H9 (cell line): ENCODE measurements at regions not wholly inside any gene's neighbourhood (a gene's known extent, or its start where the extent isn't known, plus 50 kb on each side); places are given as distances from the start of the nearest gene placed in this dataset.

Experiments
- DNase-seq: peaks from one replicate; pipeline ENCODE4 v3.0.0-alpha.2; 2017
- H2AFZ ChIP-seq: one replicate; pipeline ENCODE4 v1.6.1; 2013; ENCODE audit warnings: mild to moderate bottlenecking, low read length, control low read depth, moderate library complexity
- H2AK5ac ChIP-seq: 2 replicates; pipeline ENCODE4 v1.6.1; 2013; ENCODE audit warnings: low read length, control low read depth, mixed read lengths; ENCODE audit not compliant: insufficient read length
- H2BK120ac ChIP-seq: one replicate; pipeline ENCODE4 v1.6.1; 2013; ENCODE audit warnings: low read depth, mild to moderate bottlenecking, low read length, control low read depth, inconsistent platforms; ENCODE audit not compliant: poor library complexity, severe bottlenecking
- H2BK12ac ChIP-seq: 2 replicates; pipeline ENCODE4 v1.6.1; 2013; ENCODE audit warnings: low read length, control low read depth, mixed read lengths, low read depth; ENCODE audit not compliant: insufficient read length
- H2BK15ac ChIP-seq: 2 replicates; pipeline ENCODE4 v1.6.1; 2013; ENCODE audit warnings: low read depth, low read length, control low read depth
- H2BK20ac ChIP-seq: one replicate; pipeline ENCODE4 v1.6.1; 2013; ENCODE audit warnings: low read depth, mild to moderate bottlenecking, low read length, control low read depth, inconsistent platforms; ENCODE audit not compliant: poor library complexity, severe bottlenecking
- H2BK5ac ChIP-seq: 2 replicates; pipeline ENCODE4 v1.6.1; 2013; ENCODE audit warnings: low read length, control low read depth, mixed read lengths; ENCODE audit not compliant: insufficient read length
- H3K14ac ChIP-seq: 2 replicates; pipeline ENCODE4 v1.6.1; 2013; ENCODE audit warnings: low read length, control low read depth; ENCODE audit not compliant: insufficient read depth
- H3K18ac ChIP-seq: 2 replicates; pipeline ENCODE4 v1.6.1; 2013; ENCODE audit warnings: low read depth, mild to moderate bottlenecking, mixed read lengths, low read length, control low read depth; ENCODE audit not compliant: insufficient read length
- H3K23ac ChIP-seq: 2 replicates; pipeline ENCODE4 v1.6.1; 2013; ENCODE audit warnings: low read length, control low read depth, mixed read lengths, low read depth; ENCODE audit not compliant: insufficient read length
- H3K23me2 ChIP-seq: 2 replicates; pipeline ENCODE4 v1.6.1; 2013; ENCODE audit warnings: low read depth, mild to moderate bottlenecking, mixed read lengths, low read length, control low read depth; ENCODE audit not compliant: insufficient read length, poor library complexity, severe bottlenecking
- H3K27ac ChIP-seq: 2 replicates; pipeline ENCODE4 v1.5.1; 2013; ENCODE audit warnings: low read length, control low read depth, mixed read lengths, low read depth; ENCODE audit not compliant: insufficient read length
- H3K27me3 ChIP-seq: 2 replicates; pipeline ENCODE4 v1.6.1; 2013; ENCODE audit warnings: low read length, control low read depth, inconsistent platforms; ENCODE audit not compliant: insufficient read depth
- H3K4ac ChIP-seq: 2 replicates; pipeline ENCODE4 v1.6.1; 2013; ENCODE audit warnings: low read depth, mild to moderate bottlenecking, control low read depth, inconsistent platforms, low read length, moderate library complexity
- H3K4me1 ChIP-seq: 2 replicates; pipeline ENCODE4 v1.6.1; 2013; ENCODE audit warnings: low read length, control low read depth, inconsistent platforms; ENCODE audit not compliant: insufficient read depth
- H3K4me2 ChIP-seq: 2 replicates; pipeline ENCODE4 v1.6.1; 2013; ENCODE audit warnings: low read length, control low read depth, mixed read lengths; ENCODE audit not compliant: insufficient read length, insufficient read depth
- H3K56ac ChIP-seq: 2 replicates; pipeline ENCODE4 v1.6.1; 2013; ENCODE audit warnings: low read depth, mild to moderate bottlenecking, mixed read lengths, low read length, control low read depth; ENCODE audit not compliant: insufficient read length
- H3K79me1 ChIP-seq: 2 replicates; pipeline ENCODE4 v1.6.1; 2013; ENCODE audit warnings: low read depth, mild to moderate bottlenecking, moderate library complexity, low read length, control low read depth, inconsistent platforms; ENCODE audit not compliant: insufficient read depth, poor library complexity, severe bottlenecking
- H3K79me2 ChIP-seq: 2 replicates; pipeline ENCODE4 v1.6.1; 2013; ENCODE audit warnings: low read length, control low read depth, inconsistent platforms; ENCODE audit not compliant: insufficient read depth
- H3K9ac ChIP-seq: 2 replicates; pipeline ENCODE4 v1.6.1; 2013; ENCODE audit warnings: low read length, control low read depth, mixed read lengths; ENCODE audit not compliant: insufficient read length; ENCODE audit errors: extremely low read depth
- H3K9me3 ChIP-seq: one replicate; pipeline ENCODE4 v1.6.1; 2013; ENCODE audit warnings: low read depth, low read length, inconsistent platforms; ENCODE audit not compliant: control insufficient read depth
- H3T11ph ChIP-seq: one replicate; pipeline ENCODE4 v1.6.1; 2013; ENCODE audit warnings: mild to moderate bottlenecking, low read length, control low read depth, inconsistent platforms
- H4K20me1 ChIP-seq: one replicate; pipeline ENCODE4 v1.6.1; 2013; ENCODE audit not compliant: control insufficient read depth, insufficient read length, insufficient read depth
- H4K5ac ChIP-seq: 2 replicates; pipeline ENCODE4 v1.6.1; 2013; ENCODE audit warnings: low read depth, mild to moderate bottlenecking, mixed read lengths, low read length, control low read depth; ENCODE audit not compliant: insufficient read length
- H4K8ac ChIP-seq: replicated peaks from 2 replicates; pipeline ENCODE4 v1.6.1; 2013; ENCODE audit warnings: low read length, control low read depth, mixed read lengths, low read depth; ENCODE audit not compliant: insufficient read length
- H4K91ac ChIP-seq: 2 replicates; pipeline ENCODE4 v1.6.1; 2013; ENCODE audit warnings: low read depth, mild to moderate bottlenecking, moderate library complexity, mixed read lengths, low read length, control low read depth; ENCODE audit not compliant: insufficient read length
- H3K27ac Mint-ChIP-seq, 3 experiments: 2 replicates in 2 of 3; 3 replicates in 1 of 3; pipeline ENCODE4 v1.8.0; 2020 to 2021; ENCODE audit warnings: mixed read lengths in 3 of 3, mild to moderate bottlenecking in 1 of 3, moderate library complexity in 1 of 3
- H3K27me3 Mint-ChIP-seq: 2 replicates; pipeline ENCODE4 v1.8.0; 2021; ENCODE audit warnings: low read depth, mild to moderate bottlenecking, moderate library complexity, mixed read lengths
- H3K36me3 Mint-ChIP-seq, 3 experiments: 2 replicates in 2 of 3; 3 replicates in 1 of 3; pipeline ENCODE4 v1.8.0; 2020 to 2021; ENCODE audit warnings: low read depth in 3 of 3, mixed read lengths in 3 of 3; ENCODE audit not compliant: insufficient read depth in 1 of 3
- H3K4me1 Mint-ChIP-seq, 2 experiments: 2 replicates each; pipeline ENCODE4 v1.8.0; 2020; ENCODE audit warnings: mixed read lengths in 2 of 2
- H3K4me3 Mint-ChIP-seq, 2 experiments: 2 replicates in 1 of 2; 3 replicates in 1 of 2; pipeline ENCODE4 v1.8.0; 2020 to 2021; ENCODE audit warnings: mild to moderate bottlenecking in 2 of 2, mixed read lengths in 2 of 2, moderate library complexity in 1 of 2
- H3K9me3 Mint-ChIP-seq, 2 experiments: 2 replicates in 1 of 2; 3 replicates in 1 of 2; pipeline ENCODE4 v1.8.0; 2020; ENCODE audit warnings: mild to moderate bottlenecking in 2 of 2, mixed read lengths in 2 of 2, moderate library complexity in 1 of 2
- WGBS: extraction: QIAGEN DNeasy Blood & Tissue Kit; methylation state at CpG from one replicate; pipeline ENCODE4 v1.1.7; 2013; ENCODE audit warnings: missing lambda C conversion rate, low lambda C conversion rate, mixed read lengths; ENCODE audit not compliant: insufficient read length; ENCODE audit errors: extremely low coverage; 5-methylcytosine and 5-hydroxymethylcytosine counted together
- TF ChIP-seq, protein P1 (sequence below): fragments of 200-600 bp; sonication (generic); conservative IDR thresholded peaks from 3 replicates; pipeline ENCODE4 v1.8.0; 2021; ENCODE audit warnings: antibody characterized with exemption, mild to moderate bottlenecking

GRCh38 chr10:83881661-83882060 is 257.6 kb upstream of the GHITM start:
- H3K4ac ChIP-seq = no peak overlapping the region
- H3K79me2 ChIP-seq = no peaks in the 10 kb centered on the region
- no peaks in the 10 kb centered on the region; a peak in 1 of 7 replicates for H3K36me3 Mint-ChIP-seq
- H3K56ac ChIP-seq = no peak overlapping the region
- no CpG with 5 or more reads among the region's 1 CpG for WGBS
- peaks cover 5% of the 10 kb centered on the region for H3K27me3 Mint-ChIP-seq
- TF ChIP-seq, protein P1, sequence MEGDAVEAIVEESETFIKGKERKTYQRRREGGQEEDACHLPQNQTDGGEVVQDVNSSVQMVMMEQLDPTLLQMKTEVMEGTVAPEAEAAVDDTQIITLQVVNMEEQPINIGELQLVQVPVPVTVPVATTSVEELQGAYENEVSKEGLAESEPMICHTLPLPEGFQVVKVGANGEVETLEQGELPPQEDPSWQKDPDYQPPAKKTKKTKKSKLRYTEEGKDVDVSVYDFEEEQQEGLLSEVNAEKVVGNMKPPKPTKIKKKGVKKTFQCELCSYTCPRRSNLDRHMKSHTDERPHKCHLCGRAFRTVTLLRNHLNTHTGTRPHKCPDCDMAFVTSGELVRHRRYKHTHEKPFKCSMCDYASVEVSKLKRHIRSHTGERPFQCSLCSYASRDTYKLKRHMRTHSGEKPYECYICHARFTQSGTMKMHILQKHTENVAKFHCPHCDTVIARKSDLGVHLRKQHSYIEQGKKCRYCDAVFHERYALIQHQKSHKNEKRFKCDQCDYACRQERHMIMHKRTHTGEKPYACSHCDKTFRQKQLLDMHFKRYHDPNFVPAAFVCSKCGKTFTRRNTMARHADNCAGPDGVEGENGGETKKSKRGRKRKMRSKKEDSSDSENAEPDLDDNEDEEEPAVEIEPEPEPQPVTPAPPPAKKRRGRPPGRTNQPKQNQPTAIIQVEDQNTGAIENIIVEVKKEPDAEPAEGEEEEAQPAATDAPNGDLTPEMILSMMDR = no peak
- peaks cover 3 to 4% of the 10 kb centered on the region in 2 experiments for H3K4me1 Mint-ChIP-seq
- no peak overlapping the region for H2BK20ac ChIP-seq
- H2BK5ac ChIP-seq = no peak overlapping the region
- no peak for DNase-seq
- H4K8ac ChIP-seq = no peak overlapping the region
- H2BK120ac ChIP-seq = no peak overlapping the region
- H3K27me3 ChIP-seq = no peaks in the 10 kb centered on the region
- H4K91ac ChIP-seq = no peak overlapping the region
- H3T11ph ChIP-seq = no peak overlapping the region
- H4K20me1 ChIP-seq = no peaks in the 10 kb centered on the region
- no peak overlapping the region for H3K14ac ChIP-seq
- no peaks in the 10 kb centered on the region for H3K79me1 ChIP-seq
- H3K27ac Mint-ChIP-seq = no peak overlapping the region
- no peaks in the 10 kb centered on the region for H3K9me3 ChIP-seq
- no peak overlapping the region for H3K27ac ChIP-seq
- H2BK15ac ChIP-seq = no peak overlapping the region
- no peaks in the 10 kb centered on the region for H3K23me2 ChIP-seq
- no peak overlapping the region for H3K4me3 Mint-ChIP-seq
- no peak overlapping the region for H3K18ac ChIP-seq
- no peak overlapping the region for H3K23ac ChIP-seq
- no peak overlapping the region for H2BK12ac ChIP-seq
- no peak overlapping the region for H4K5ac ChIP-seq
- no peaks in the 10 kb centered on the region for H3K4me1 ChIP-seq
- no peak overlapping the region for H2AFZ ChIP-seq
- no peak overlapping the region for H2AK5ac ChIP-seq
- H3K9me3 Mint-ChIP-seq = no peaks in the 10 kb centered on the region
- H3K9ac ChIP-seq = no peak overlapping the region
- no peak overlapping the region for H3K4me2 ChIP-seq
